HL-60 (cell line): ENCODE measurements at regions not wholly inside any gene's neighbourhood (a gene's known extent, or its start where the extent isn't known, plus 50 kb on each side); places are given as distances from the start of the nearest gene placed in this dataset.

Experiments
- CTCF ChIP-seq: IDR thresholded peaks from one replicate; pipeline ENCODE4 v1.5.1; 2011; ENCODE audit warnings: low read length, control low read depth, inconsistent platforms; ENCODE audit not compliant: insufficient read depth
- GABPA ChIP-seq: IDR thresholded peaks from 2 replicates; pipeline ENCODE4 v1.6.1; 2012; ENCODE audit warnings: low read depth
- REST ChIP-seq: IDR thresholded peaks from 2 replicates; pipeline ENCODE4 v1.6.1; 2012; ENCODE audit warnings: low read depth; ENCODE audit not compliant: insufficient replicate concordance

- no peak for TF ChIP-seq CTCF
- no peak for TF ChIP-seq REST
- no peak for TF ChIP-seq GABPA
Observed at GRCh38 chr11:116275635-116276034, 497.2 kb downstream of the BUD13 start.
